Heart left ventricle (tissue), 13 donors: ENCODE measurements at regions not wholly inside any gene's neighbourhood (a gene's known extent, or its start where the extent isn't known, plus 50 kb on each side); places are given as distances from the start of the nearest gene placed in this dataset.

Experiments
- CTCF ChIP-seq, 12 donors: fragments of 200-600 bp; sonication (generic) in 4 of 12; IDR thresholded peaks; one replicate each; pipeline versions ENCODE4 v1.5.0 to v1.8.0; 2018 to 2022; ENCODE audit warnings: antibody characterized with exemption in 12 of 12, mild to moderate bottlenecking in 5 of 12
- POLR2A ChIP-seq, 2 donors: fragments of 450-650 bp; IDR thresholded peaks; one replicate each; pipeline ENCODE4 v1.6.1; 2017; ENCODE audit warnings: antibody characterized with exemption in 2 of 2, mild to moderate bottlenecking in 2 of 2, moderate library complexity in 2 of 2
- donor health status: ischemic (EF 13 %, LVEDD 7.1; RV severe dilation, severe dysfunction).
- donor health status: DM: no; HTN: yes; CAD: no.
- donor health status: DM: no; HTN: no; CAD: no.
- donor health status: ischemic (EF 25% LVEDD 6.9; RV normal size, moderate dysfunction).
- donor health status: ischemic (EF 25% LVEDD 5.7; RV mildly dilated, moderate dysfunction).
- donor health status: ischemic (EF 35%, LVEDD 5.7; RV mildly dilated, moderate dysfunction).
- donor health status: nonischemic (EF 11% LVEDD 7.7; RV severe dilation, severe dysfunction).
- donor health status: DM: yes; HTN: yes; CAD: no.
- donor health status: PGD.
- donor health status: ischemic (EF 29% LVEDD 5.4; RV normal size, mild dysfunction).
- donor health status: nonischemic (EF 23%, LVEDD 6.1; RV moderate dilation, normal function).

- TF ChIP-seq CTCF (IDR thresholded peaks at IDR 0.05): no peak
- no peak for TF ChIP-seq POLR2A (IDR thresholded peaks at IDR 0.05)
Measured at GRCh38 chr18:64645753-64646152, 496.9 kb upstream of the LINC00305 start.
